ENCODE measurements at regions not wholly inside any gene's neighbourhood (a gene's known extent, or its start where the extent isn't known, plus 50 kb on each side); places are given as distances from the start of the nearest gene placed in this dataset.

DNA sequence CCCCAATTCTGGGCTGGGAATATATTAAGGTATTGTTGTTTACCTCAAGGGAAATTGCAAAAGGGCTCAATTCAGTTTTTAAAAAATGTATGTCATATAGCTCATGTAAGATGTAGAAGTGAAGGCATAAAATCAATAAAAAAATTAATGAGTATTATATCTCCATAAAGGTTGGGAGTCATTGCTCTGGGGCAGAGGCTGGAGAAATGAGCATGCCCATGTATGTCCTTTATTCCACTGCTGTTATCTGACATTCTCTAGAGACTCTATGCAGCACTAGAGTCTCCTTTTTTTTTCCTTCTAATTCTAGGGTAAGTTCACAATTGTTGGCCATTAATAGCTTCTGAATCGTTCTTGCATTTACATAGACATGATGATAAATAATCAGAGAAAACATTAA, 394.8 kb downstream of the KLF12 start (continued):
- TF ChIP-seq, protein P1, sequence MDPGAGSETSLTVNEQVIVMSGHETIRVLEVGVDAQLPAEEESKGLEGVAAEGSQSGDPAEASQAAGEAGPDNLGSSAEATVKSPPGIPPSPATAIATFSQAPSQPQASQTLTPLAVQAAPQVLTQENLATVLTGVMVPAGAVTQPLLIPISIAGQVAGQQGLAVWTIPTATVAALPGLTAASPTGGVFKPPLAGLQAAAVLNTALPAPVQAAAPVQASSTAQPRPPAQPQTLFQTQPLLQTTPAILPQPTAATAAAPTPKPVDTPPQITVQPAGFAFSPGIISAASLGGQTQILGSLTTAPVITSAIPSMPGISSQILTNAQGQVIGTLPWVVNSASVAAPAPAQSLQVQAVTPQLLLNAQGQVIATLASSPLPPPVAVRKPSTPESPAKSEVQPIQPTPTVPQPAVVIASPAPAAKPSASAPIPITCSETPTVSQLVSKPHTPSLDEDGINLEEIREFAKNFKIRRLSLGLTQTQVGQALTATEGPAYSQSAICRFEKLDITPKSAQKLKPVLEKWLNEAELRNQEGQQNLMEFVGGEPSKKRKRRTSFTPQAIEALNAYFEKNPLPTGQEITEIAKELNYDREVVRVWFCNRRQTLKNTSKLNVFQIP (CRISPR knock-in tag; IDR thresholded peaks at IDR 0.05; ENCODE audit: borderline replicate concordance, low read depth), result no peak

DNA sequence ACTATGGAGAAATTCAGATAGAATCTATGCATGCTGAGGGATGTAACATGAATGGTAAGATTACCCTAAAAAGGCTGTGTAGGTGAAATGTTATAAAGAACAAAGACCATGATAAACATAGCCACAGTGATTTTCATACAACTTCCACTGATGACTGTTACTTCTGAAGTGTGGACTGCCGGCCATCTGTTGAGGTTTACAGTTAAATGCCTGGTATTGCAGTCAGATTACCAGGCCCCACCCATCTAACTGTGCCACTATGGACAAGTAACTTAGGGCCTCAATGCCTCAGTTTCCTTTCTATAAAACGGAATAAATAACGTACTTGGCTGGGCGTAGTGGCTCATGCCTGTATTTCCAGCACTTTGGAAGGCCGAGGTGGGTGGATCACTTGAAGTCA, 395.6 kb downstream of the KLF12 start:
- no peak for ATAC-seq
- TF ChIP-seq OSR1 (CRISPR knock-in tag; IDR thresholded peaks at IDR 0.05) (no peak), ZNF8 (CRISPR knock-in tag; IDR thresholded peaks at IDR 0.05) (no peak), TCF4 (CRISPR knock-in tag; IDR thresholded peaks at IDR 0.05; ENCODE audit: borderline replicate concordance) (no peak), BACH2 (CRISPR knock-in tag; IDR thresholded peaks at IDR 0.05; ENCODE audit: borderline replicate concordance) (no peak), ISL1 (CRISPR knock-in tag; IDR thresholded peaks at IDR 0.05) (no peak), ZC3H10 (CRISPR knock-in tag; IDR thresholded peaks at IDR 0.05) (no peak), PPARA (CRISPR knock-in tag; IDR thresholded peaks at IDR 0.05; ENCODE audit: borderline replicate concordance) (no peak), ZNF565 (CRISPR knock-in tag; conservative IDR thresholded peaks at IDR 0.05; ENCODE audit: low read depth) (no peak), ARNTL (CRISPR knock-in tag; IDR thresholded peaks at IDR 0.05; ENCODE audit: borderline replicate concordance, low read depth) (no peak)
- TF ChIP-seq, protein P2, sequence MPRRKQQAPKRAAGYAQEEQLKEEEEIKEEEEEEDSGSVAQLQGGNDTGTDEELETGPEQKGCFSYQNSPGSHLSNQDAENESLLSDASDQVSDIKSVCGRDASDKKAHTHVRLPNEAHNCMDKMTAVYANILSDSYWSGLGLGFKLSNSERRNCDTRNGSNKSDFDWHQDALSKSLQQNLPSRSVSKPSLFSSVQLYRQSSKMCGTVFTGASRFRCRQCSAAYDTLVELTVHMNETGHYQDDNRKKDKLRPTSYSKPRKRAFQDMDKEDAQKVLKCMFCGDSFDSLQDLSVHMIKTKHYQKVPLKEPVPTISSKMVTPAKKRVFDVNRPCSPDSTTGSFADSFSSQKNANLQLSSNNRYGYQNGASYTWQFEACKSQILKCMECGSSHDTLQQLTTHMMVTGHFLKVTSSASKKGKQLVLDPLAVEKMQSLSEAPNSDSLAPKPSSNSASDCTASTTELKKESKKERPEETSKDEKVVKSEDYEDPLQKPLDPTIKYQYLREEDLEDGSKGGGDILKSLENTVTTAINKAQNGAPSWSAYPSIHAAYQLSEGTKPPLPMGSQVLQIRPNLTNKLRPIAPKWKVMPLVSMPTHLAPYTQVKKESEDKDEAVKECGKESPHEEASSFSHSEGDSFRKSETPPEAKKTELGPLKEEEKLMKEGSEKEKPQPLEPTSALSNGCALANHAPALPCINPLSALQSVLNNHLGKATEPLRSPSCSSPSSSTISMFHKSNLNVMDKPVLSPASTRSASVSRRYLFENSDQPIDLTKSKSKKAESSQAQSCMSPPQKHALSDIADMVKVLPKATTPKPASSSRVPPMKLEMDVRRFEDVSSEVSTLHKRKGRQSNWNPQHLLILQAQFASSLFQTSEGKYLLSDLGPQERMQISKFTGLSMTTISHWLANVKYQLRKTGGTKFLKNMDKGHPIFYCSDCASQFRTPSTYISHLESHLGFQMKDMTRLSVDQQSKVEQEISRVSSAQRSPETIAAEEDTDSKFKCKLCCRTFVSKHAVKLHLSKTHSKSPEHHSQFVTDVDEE (CRISPR knock-in tag; IDR thresholded peaks at IDR 0.05), result no peak
- TF ChIP-seq, protein P1 (CRISPR knock-in tag; IDR thresholded peaks at IDR 0.05; ENCODE audit: borderline replicate concordance, low read depth), result no peak
- TF ChIP-seq, protein P3, sequence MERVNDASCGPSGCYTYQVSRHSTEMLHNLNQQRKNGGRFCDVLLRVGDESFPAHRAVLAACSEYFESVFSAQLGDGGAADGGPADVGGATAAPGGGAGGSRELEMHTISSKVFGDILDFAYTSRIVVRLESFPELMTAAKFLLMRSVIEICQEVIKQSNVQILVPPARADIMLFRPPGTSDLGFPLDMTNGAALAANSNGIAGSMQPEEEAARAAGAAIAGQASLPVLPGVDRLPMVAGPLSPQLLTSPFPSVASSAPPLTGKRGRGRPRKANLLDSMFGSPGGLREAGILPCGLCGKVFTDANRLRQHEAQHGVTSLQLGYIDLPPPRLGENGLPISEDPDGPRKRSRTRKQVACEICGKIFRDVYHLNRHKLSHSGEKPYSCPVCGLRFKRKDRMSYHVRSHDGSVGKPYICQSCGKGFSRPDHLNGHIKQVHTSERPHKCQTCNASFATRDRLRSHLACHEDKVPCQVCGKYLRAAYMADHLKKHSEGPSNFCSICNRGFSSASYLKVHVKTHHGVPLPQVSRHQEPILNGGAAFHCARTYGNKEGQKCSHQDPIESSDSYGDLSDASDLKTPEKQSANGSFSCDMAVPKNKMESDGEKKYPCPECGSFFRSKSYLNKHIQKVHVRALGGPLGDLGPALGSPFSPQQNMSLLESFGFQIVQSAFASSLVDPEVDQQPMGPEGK (CRISPR knock-in tag; IDR thresholded peaks at IDR 0.05; ENCODE audit: borderline replicate concordance), result no peak
- TF ChIP-seq, protein P4, sequence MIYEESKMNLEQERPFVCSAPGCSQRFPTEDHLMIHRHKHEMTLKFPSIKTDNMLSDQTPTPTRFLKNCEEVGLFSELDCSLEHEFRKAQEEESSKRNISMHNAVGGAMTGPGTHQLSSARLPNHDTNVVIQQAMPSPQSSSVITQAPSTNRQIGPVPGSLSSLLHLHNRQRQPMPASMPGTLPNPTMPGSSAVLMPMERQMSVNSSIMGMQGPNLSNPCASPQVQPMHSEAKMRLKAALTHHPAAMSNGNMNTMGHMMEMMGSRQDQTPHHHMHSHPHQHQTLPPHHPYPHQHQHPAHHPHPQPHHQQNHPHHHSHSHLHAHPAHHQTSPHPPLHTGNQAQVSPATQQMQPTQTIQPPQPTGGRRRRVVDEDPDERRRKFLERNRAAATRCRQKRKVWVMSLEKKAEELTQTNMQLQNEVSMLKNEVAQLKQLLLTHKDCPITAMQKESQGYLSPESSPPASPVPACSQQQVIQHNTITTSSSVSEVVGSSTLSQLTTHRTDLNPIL (CRISPR knock-in tag; IDR thresholded peaks at IDR 0.05; ENCODE audit: low read depth), result no peak

DNA sequence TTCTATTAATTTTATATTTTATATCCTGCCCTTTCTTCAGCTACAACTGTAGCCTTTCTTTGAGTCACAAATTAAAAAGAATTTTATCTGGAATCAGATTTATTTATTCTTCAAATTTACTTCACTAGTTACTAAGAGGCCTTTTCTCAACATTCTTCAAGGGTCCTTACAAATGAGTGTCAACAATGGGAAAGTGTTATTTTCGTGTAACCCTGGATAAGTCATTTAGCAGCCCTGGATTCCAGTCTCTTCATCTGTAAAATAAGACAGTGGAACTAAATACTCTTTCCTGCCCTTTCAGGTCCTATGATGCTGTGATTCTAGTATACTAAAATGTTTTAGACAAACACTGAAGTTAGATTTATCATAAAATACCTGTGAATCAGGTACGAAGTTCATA, 397.0 kb downstream of the KLF12 start:
- no peak for ATAC-seq
- TF ChIP-seq CSDC2 (CRISPR knock-in tag; IDR thresholded peaks at IDR 0.05) (no peak), ZFP30 (CRISPR knock-in tag; IDR thresholded peaks at IDR 0.05) (no peak), ZFP3 (CRISPR knock-in tag; IDR thresholded peaks at IDR 0.05) (no peak), GLIS3 (CRISPR knock-in tag; IDR thresholded peaks at IDR 0.05) (no peak), ZNF70 (CRISPR knock-in tag; IDR thresholded peaks at IDR 0.05) (no peak), TCF4 (CRISPR knock-in tag; IDR thresholded peaks at IDR 0.05; ENCODE audit: borderline replicate concordance) (no peak), ESRRG (CRISPR knock-in tag; IDR thresholded peaks at IDR 0.05) (no peak), TOX (CRISPR knock-in tag; IDR thresholded peaks at IDR 0.05; ENCODE audit: borderline replicate concordance) (no peak), BACH2 (CRISPR knock-in tag; IDR thresholded peaks at IDR 0.05; ENCODE audit: borderline replicate concordance) (no peak)

DNA sequence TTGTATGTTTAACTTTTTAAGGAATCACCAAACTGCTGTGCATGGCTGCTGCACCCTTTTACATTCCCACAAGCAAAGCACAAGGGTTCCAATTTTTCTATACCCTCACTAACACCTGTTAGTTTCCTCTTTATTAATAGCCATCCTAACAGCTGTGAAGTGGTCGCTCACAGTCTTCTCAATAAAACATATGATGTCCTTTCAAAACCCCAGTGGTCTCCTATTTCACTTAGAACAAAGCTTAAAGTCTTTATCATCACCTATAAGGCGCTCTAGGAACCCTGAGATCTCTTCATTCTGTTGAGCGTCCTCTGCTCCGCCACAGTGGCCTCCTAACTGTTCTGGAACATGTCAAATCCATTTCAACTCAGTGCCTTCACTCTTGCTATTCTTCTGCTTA, 400.5 kb downstream of the KLF12 start:
- ATAC-seq, result no peak
- TF ChIP-seq, protein P4 (CRISPR knock-in tag; IDR thresholded peaks at IDR 0.05; ENCODE audit: low read depth), result no peak
- TF ChIP-seq SNAI2 (CRISPR knock-in tag; IDR thresholded peaks at IDR 0.05) (no peak), ZNF70 (CRISPR knock-in tag; IDR thresholded peaks at IDR 0.05) (no peak), RARB (CRISPR knock-in tag; IDR thresholded peaks at IDR 0.05) (no peak), CSDC2 (CRISPR knock-in tag; IDR thresholded peaks at IDR 0.05) (no peak), ZC3H10 (CRISPR knock-in tag; IDR thresholded peaks at IDR 0.05) (no peak), ZNF565 (CRISPR knock-in tag; conservative IDR thresholded peaks at IDR 0.05; ENCODE audit: low read depth) (no peak), ZFP3 (CRISPR knock-in tag; IDR thresholded peaks at IDR 0.05) (no peak), ZFP30 (CRISPR knock-in tag; IDR thresholded peaks at IDR 0.05) (no peak), ESRRG (CRISPR knock-in tag; IDR thresholded peaks at IDR 0.05) (no peak), OSR1 (CRISPR knock-in tag; IDR thresholded peaks at IDR 0.05) (no peak), TOX (CRISPR knock-in tag; IDR thresholded peaks at IDR 0.05; ENCODE audit: borderline replicate concordance) (no peak), GLIS3 (CRISPR knock-in tag; IDR thresholded peaks at IDR 0.05) (no peak), PPARA (CRISPR knock-in tag; IDR thresholded peaks at IDR 0.05; ENCODE audit: borderline replicate concordance) (no peak)
- TF ChIP-seq, protein P5, sequence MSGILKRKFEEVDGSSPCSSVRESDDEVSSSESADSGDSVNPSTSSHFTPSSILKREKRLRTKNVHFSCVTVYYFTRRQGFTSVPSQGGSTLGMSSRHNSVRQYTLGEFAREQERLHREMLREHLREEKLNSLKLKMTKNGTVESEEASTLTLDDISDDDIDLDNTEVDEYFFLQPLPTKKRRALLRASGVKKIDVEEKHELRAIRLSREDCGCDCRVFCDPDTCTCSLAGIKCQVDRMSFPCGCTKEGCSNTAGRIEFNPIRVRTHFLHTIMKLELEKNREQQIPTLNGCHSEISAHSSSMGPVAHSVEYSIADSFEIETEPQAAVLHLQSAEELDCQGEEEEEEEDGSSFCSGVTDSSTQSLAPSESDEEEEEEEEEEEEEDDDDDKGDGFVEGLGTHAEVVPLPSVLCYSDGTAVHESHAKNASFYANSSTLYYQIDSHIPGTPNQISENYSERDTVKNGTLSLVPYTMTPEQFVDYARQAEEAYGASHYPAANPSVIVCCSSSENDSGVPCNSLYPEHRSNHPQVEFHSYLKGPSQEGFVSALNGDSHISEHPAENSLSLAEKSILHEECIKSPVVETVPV (CRISPR knock-in tag; IDR thresholded peaks at IDR 0.05), result no peak
